H1 (cell line): ENCODE measurements at regions not wholly inside any gene's neighbourhood (a gene's known extent, or its start where the extent isn't known, plus 50 kb on each side); places are given as distances from the start of the nearest gene placed in this dataset.

ENCODE experiments used
- CTCF ChIA-PET: fragments of 300-600 bp; sonication (Branson Sonifier 250); formaldehyde crosslinking; loops from one replicate; lab custom pipeline; 2021; ENCODE audit not compliant: partially characterized antibody; lab: Charles Lee
- POLR2A ChIA-PET: fragments of 300-600 bp; sonication (Branson Sonifier 250); formaldehyde crosslinking; loops from one replicate; lab custom pipeline; 2021; ENCODE audit warnings: inconsistent platforms; ENCODE audit not compliant: partially characterized antibody; lab: Charles Lee
- DNase-seq, 2 experiments: peaks; one replicate each; pipeline versions ENCODE4 v3.0.0 to v3.0.0-alpha.2; 2010 to 2022; ENCODE audit warnings: low spot score in 2 of 2, low read depth in 1 of 2, mixed read lengths in 1 of 2
- FAIRE-seq: peaks from 2 replicates; lab custom pipeline; 2011; peaks lifted over from hg19 to GRCh38; lab: Jason Lieb, UNC
- H2AFZ ChIP-seq: 2 replicates; pipeline ENCODE4 v1.8.1; 2012; ENCODE audit warnings: low read length, inconsistent platforms
- H2AK5ac ChIP-seq: 2 replicates; pipeline ENCODE4 v1.6.1; 2013; ENCODE audit warnings: low read depth, low read length
- H2BK120ac ChIP-seq: replicated peaks from 2 replicates; pipeline ENCODE3; 2013; ENCODE audit warnings: low read depth, low read length, inconsistent platforms
- H2BK12ac ChIP-seq: 2 replicates; pipeline ENCODE4 v1.6.1; 2013; ENCODE audit warnings: low read depth, low read length
- H2BK15ac ChIP-seq: 2 replicates; pipeline ENCODE4 v1.6.1; 2013; ENCODE audit warnings: low read length
- H2BK20ac ChIP-seq: 2 replicates; pipeline ENCODE4 v1.6.1; 2013; ENCODE audit warnings: low read length
- H2BK5ac ChIP-seq: 2 replicates; pipeline ENCODE4 v1.6.1; 2013; ENCODE audit warnings: low read depth, low read length
- H3K14ac ChIP-seq: 2 replicates; pipeline ENCODE4 v1.6.1; 2013; ENCODE audit warnings: inconsistent platforms; ENCODE audit not compliant: insufficient read length
- H3K18ac ChIP-seq: 2 replicates; pipeline ENCODE4 v1.6.1; 2013; ENCODE audit warnings: low read length; ENCODE audit errors: extremely low read depth
- H3K23ac ChIP-seq: 2 replicates; pipeline ENCODE4 v1.6.1; 2013; ENCODE audit warnings: inconsistent platforms; ENCODE audit not compliant: insufficient read length
- H3K23me2 ChIP-seq: 2 replicates; pipeline ENCODE4 v1.6.1; 2013; ENCODE audit warnings: low read depth, low read length
- H3K27ac ChIP-seq: 2 replicates; pipeline ENCODE4 v1.6.1; 2011; ENCODE audit warnings: low read depth, low read length, inconsistent platforms
- H3K27me3 ChIP-seq, 4 experiments: replicated peaks in 1 of 4; 1 replicate in 1 of 4; 2 replicates in 3 of 4; pipeline versions ENCODE4 v1.6.1 to v1.8.1; 2011 to 2013; ENCODE audit warnings: low read length in 3 of 4, mild to moderate bottlenecking in 3 of 4, inconsistent platforms in 2 of 4, mixed read lengths in 2 of 4, moderate library complexity in 1 of 4; ENCODE audit not compliant: control insufficient read depth in 3 of 4, insufficient read depth in 3 of 4; ENCODE audit errors: extremely low read depth in 1 of 4
- H3K36me3 ChIP-seq, 4 experiments: 2 replicates each; pipeline versions ENCODE4 v1.6.1 to v1.8.1; 2011 to 2013; ENCODE audit warnings: mild to moderate bottlenecking in 4 of 4, low read length in 3 of 4, moderate library complexity in 2 of 4, control low read depth in 1 of 4, inconsistent platforms in 1 of 4; ENCODE audit not compliant: insufficient read depth in 4 of 4, control insufficient read depth in 2 of 4
- H3K4ac ChIP-seq: replicated peaks from 2 replicates; pipeline ENCODE3; 2013; ENCODE audit warnings: low read length, low read depth, mixed read lengths, inconsistent platforms; ENCODE audit not compliant: insufficient read length
- H3K4me1 ChIP-seq, 4 experiments: replicated peaks in 1 of 4; 1 replicate in 1 of 4; 2 replicates in 3 of 4; pipeline versions ENCODE4 v1.6.1 to v1.8.1; 2011 to 2013; ENCODE audit warnings: low read length in 3 of 4, inconsistent platforms in 2 of 4, mixed read lengths in 1 of 4; ENCODE audit not compliant: insufficient read depth in 4 of 4, control insufficient read depth in 3 of 4
- H3K4me2 ChIP-seq, 2 experiments: 2 replicates each; pipeline versions ENCODE4 v1.6.1 to v1.8.1; 2011 to 2013; ENCODE audit warnings: low read depth in 2 of 2, low read length in 2 of 2, control low read depth in 1 of 2, inconsistent platforms in 1 of 2, mild to moderate bottlenecking in 1 of 2; ENCODE audit not compliant: insufficient read depth in 1 of 2
- H3K4me3 ChIP-seq, 4 experiments: fragments of 200-600, 300-600 bp in 1 of 4; sonication (generic), shearing (Covaris generic), sonication (Bioruptor Twin) in 1 of 4; 2 replicates each; pipeline versions ENCODE4 v1.5.1 to v1.8.1; 2011 to 2016; ENCODE audit warnings: low read length in 4 of 4, low read depth in 3 of 4, control low read depth in 2 of 4, inconsistent platforms in 2 of 4, mild to moderate bottlenecking in 2 of 4, mixed read lengths in 1 of 4, moderate library complexity in 1 of 4; ENCODE audit not compliant: insufficient read depth in 2 of 4; ENCODE audit errors: extremely low read depth in 1 of 4
- H3K56ac ChIP-seq: replicated peaks from 2 replicates; pipeline ENCODE3; 2013; ENCODE audit warnings: low read depth, mild to moderate bottlenecking, mixed read lengths, low read length, inconsistent platforms; ENCODE audit not compliant: insufficient read length
- H3K79me1 ChIP-seq: 2 replicates; pipeline ENCODE4 v1.6.1; 2013; ENCODE audit warnings: low read depth, low read length, control low read depth
- H3K79me2 ChIP-seq, 2 experiments: 2 replicates each; pipeline versions ENCODE4 v1.6.1 to v1.8.1; 2012 to 2013; ENCODE audit warnings: low read length in 2 of 2, mild to moderate bottlenecking in 2 of 2, inconsistent platforms in 1 of 2; ENCODE audit not compliant: insufficient read depth in 2 of 2, control insufficient read depth in 1 of 2
- H3K9ac ChIP-seq, 4 experiments: replicated peaks in 1 of 4; 1 replicate in 1 of 4; 2 replicates in 3 of 4; pipeline versions ENCODE4 v1.6.1 to v1.8.1; 2011 to 2013; ENCODE audit warnings: low read depth in 3 of 4, low read length in 3 of 4, control low read depth in 2 of 4, mild to moderate bottlenecking in 2 of 4, moderate library complexity in 2 of 4, inconsistent platforms in 1 of 4; ENCODE audit errors: extremely low read depth in 1 of 4
- H3K9me3 ChIP-seq, 2 experiments: 2 replicates each; pipeline versions ENCODE4 v1.6.1 to v1.8.1; 2012 to 2013; ENCODE audit warnings: mild to moderate bottlenecking in 2 of 2, moderate library complexity in 2 of 2, control low read depth in 1 of 2, inconsistent platforms in 1 of 2, low read depth in 1 of 2, low read length in 1 of 2, mixed read lengths in 1 of 2; ENCODE audit not compliant: insufficient read depth in 2 of 2
- H4K20me1 ChIP-seq, 2 experiments: replicated peaks in 1 of 2; 2 replicates each; pipeline versions ENCODE3 to v1.8.1; 2011 to 2013; ENCODE audit warnings: inconsistent platforms in 2 of 2, low read length in 2 of 2, mild to moderate bottlenecking in 1 of 2; ENCODE audit not compliant: insufficient read depth in 2 of 2, control insufficient read depth in 1 of 2
- H4K5ac ChIP-seq: 2 replicates; pipeline ENCODE4 v1.6.1; 2013; ENCODE audit warnings: low read length, low read depth, mixed read lengths, inconsistent platforms; ENCODE audit not compliant: insufficient read length
- H4K8ac ChIP-seq: 2 replicates; pipeline ENCODE4 v1.8.0; 2013; ENCODE audit warnings: mild to moderate bottlenecking, moderate library complexity, low read length, inconsistent platforms; ENCODE audit not compliant: insufficient read depth; ENCODE audit errors: extremely low read depth
- H4K91ac ChIP-seq: replicated peaks from 2 replicates; pipeline ENCODE3; 2013; ENCODE audit warnings: low read length, mixed read lengths, inconsistent platforms; ENCODE audit not compliant: insufficient read length
- EP300 ChIP-seq, 2 experiments: IDR thresholded peaks; 1 replicate in 1 of 2; 2 replicates in 1 of 2; pipeline ENCODE4 v1.6.1; 2011 to 2012; ENCODE audit warnings: low read depth in 2 of 2, low read length in 2 of 2, mild to moderate bottlenecking in 2 of 2, borderline replicate concordance in 1 of 2, inconsistent platforms in 1 of 2, moderate library complexity in 1 of 2
- GABPA ChIP-seq: IDR thresholded peaks from 2 replicates; pipeline ENCODE4 v1.6.1; 2011; ENCODE audit warnings: mild to moderate bottlenecking, low read length, moderate library complexity, borderline replicate concordance; ENCODE audit not compliant: insufficient read depth
- HDAC2 ChIP-seq, 2 experiments: fragments of 300-600 bp in 1 of 2; sonication (generic) in 1 of 2; IDR thresholded peaks; 2 replicates each; pipeline ENCODE4 v1.6.1; 2011 to 2012; ENCODE audit warnings: low read depth in 2 of 2, low read length in 2 of 2, mild to moderate bottlenecking in 2 of 2, moderate library complexity in 2 of 2, borderline replicate concordance in 1 of 2, inconsistent platforms in 1 of 2
- JUND ChIP-seq: IDR thresholded peaks from 2 replicates; pipeline ENCODE4 v1.6.1; 2011; ENCODE audit warnings: mild to moderate bottlenecking, improper control_type of control experiment, low read length
- KDM4A ChIP-seq: IDR thresholded peaks from one replicate; pipeline ENCODE4 v1.7.1; 2012; ENCODE audit warnings: low read depth, mild to moderate bottlenecking, moderate library complexity, low read length, inconsistent platforms; ENCODE audit not compliant: severe bottlenecking
- RAD21 ChIP-seq, 2 experiments: IDR thresholded peaks in 1 of 2; conservative IDR thresholded peaks in 1 of 2; 2 replicates each; pipeline ENCODE4 v1.6.1; 2011; ENCODE audit warnings: low read depth in 2 of 2, low read length in 2 of 2, improper control_type of control experiment in 1 of 2, inconsistent platforms in 1 of 2, mild to moderate bottlenecking in 1 of 2, moderate library complexity in 1 of 2
- RFX5 ChIP-seq: IDR thresholded peaks from 2 replicates; pipeline ENCODE4 v1.6.1; 2011; ENCODE audit warnings: low read depth, low read length, improper control_type of control experiment, borderline replicate concordance
- TAF1 ChIP-seq: IDR thresholded peaks from 2 replicates; pipeline ENCODE4 v1.6.1; 2011; ENCODE audit warnings: mild to moderate bottlenecking, low read depth, low read length
- TCF12 ChIP-seq: IDR thresholded peaks from 2 replicates; pipeline ENCODE4 v1.6.1; 2011; ENCODE audit warnings: low read depth, mild to moderate bottlenecking, low read length
- WGBS, 2 experiments: shearing (Covaris generic) in 1 of 2; methylation state at CpG; one replicate each; pipeline versions ENCODE4 v1.1.6 to v1.1.7; 2013 to 2015; ENCODE audit warnings: low lambda C conversion rate in 2 of 2, mixed read lengths in 2 of 2, inconsistent platforms in 1 of 2, low coverage in 1 of 2, missing lambda C conversion rate in 1 of 2; ENCODE audit not compliant: insufficient replicate concordance in 2 of 2, insufficient coverage in 1 of 2, insufficient read length in 1 of 2; ENCODE audit errors: extremely low coverage in 1 of 2, missing lambda C conversion rate in 1 of 2; 5-methylcytosine and 5-hydroxymethylcytosine counted together
- TF ChIP-seq, protein P1 (sequence below), 3 experiments: IDR thresholded peaks; 1 replicate in 2 of 3; 2 replicates in 1 of 3; pipeline versions ENCODE4 v1.5.1 to v1.6.1; 2011; ENCODE audit warnings: low read length in 3 of 3, mild to moderate bottlenecking in 3 of 3, inconsistent platforms in 2 of 3, low read depth in 1 of 3, moderate library complexity in 1 of 3; ENCODE audit not compliant: insufficient read depth in 1 of 3; ENCODE audit errors: control extremely low read depth in 1 of 3

DNA sequence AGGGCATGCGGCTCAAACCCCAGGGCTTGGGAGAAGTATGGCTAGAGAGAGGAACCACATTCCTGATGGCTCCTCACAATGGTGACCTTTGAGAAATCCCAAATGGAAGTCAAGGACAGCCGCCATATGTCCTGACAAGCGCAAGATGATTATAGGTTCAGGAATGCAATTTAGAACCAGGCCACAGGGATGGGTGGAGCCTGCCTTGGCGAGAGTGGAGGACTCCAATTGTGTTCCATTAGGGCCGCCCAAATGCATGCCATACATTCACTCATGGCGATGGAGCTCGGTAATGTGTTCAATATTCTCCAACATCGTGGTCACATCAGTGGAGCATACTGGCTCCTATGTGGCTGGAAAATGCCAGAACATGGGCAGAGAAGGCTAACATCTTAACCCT, 662.9 kb upstream of the ID2 start:
- Histone ChIP-seq H3K4me1 (no peaks in the 10 kb centered on the region), H4K91ac (no peak overlapping the region), H3K9me3 (peaks cover 0 to 4% of the 10 kb centered on the region in 2 experiments; a peak in 1 of 4 replicates), H3K4me3 (no peak overlapping the region), H3K18ac (no peak overlapping the region), H2AK5ac (no peak overlapping the region), H2BK12ac (no peak overlapping the region), H3K27ac (no peak overlapping the region), H4K8ac (no peak overlapping the region), H3K79me1 (no peaks in the 10 kb centered on the region), H3K27me3 (no peaks in the 10 kb centered on the region), H2BK120ac (no peak overlapping the region), H3K79me2 (no peaks in the 10 kb centered on the region), H3K9ac (no peak overlapping the region), H3K14ac (no peak overlapping the region), H2AFZ (no peak overlapping the region), H4K20me1 (no peaks in the 10 kb centered on the region), H2BK5ac (no peak overlapping the region), H3K4me2 (no peak overlapping the region), H3K36me3 (no peaks in the 10 kb centered on the region), H3K23me2 (no peaks in the 10 kb centered on the region), H3K56ac (no peak overlapping the region), H4K5ac (no peak overlapping the region), H3K4ac (no peak overlapping the region), H2BK20ac (no peak overlapping the region), H3K23ac (no peak overlapping the region), H2BK15ac (no peak overlapping the region)
- FAIRE-seq: no peak
- ChIA-PET CTCF (no interaction called here), POLR2A (no interaction called here)
- 92% methylated on average over 8 of the region's 8 CpGs; no CpG with 5 or more reads in 1 of the 2 experiments for WGBS, 2 experiments
- no peak for DNase-seq
- TF ChIP-seq HDAC2 (IDR thresholded peaks at IDR 0.05; ENCODE audit: borderline replicate concordance in 1 of 2, low read depth in 2 of 2, low read length in 2 of 2) (no peak), GABPA (no peak), JUND (no peak), TCF12 (no peak), RAD21 (IDR thresholded peaks at IDR 0.05 in 1 of 2, conservative IDR thresholded peaks at IDR 0.05 in 1 of 2; ENCODE audit: low read depth in 2 of 2, low read length in 2 of 2) (no peak), KDM4A (no peak), RFX5 (no peak), TAF1 (no peak), EP300 (IDR thresholded peaks at IDR 0.05; ENCODE audit: borderline replicate concordance in 1 of 2, low read depth in 2 of 2, low read length in 2 of 2) (no peak)
- TF ChIP-seq, protein P1, sequence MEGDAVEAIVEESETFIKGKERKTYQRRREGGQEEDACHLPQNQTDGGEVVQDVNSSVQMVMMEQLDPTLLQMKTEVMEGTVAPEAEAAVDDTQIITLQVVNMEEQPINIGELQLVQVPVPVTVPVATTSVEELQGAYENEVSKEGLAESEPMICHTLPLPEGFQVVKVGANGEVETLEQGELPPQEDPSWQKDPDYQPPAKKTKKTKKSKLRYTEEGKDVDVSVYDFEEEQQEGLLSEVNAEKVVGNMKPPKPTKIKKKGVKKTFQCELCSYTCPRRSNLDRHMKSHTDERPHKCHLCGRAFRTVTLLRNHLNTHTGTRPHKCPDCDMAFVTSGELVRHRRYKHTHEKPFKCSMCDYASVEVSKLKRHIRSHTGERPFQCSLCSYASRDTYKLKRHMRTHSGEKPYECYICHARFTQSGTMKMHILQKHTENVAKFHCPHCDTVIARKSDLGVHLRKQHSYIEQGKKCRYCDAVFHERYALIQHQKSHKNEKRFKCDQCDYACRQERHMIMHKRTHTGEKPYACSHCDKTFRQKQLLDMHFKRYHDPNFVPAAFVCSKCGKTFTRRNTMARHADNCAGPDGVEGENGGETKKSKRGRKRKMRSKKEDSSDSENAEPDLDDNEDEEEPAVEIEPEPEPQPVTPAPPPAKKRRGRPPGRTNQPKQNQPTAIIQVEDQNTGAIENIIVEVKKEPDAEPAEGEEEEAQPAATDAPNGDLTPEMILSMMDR (IDR thresholded peaks at IDR 0.05; ENCODE audit: control extremely low read depth in 1 of 3, insufficient read depth in 1 of 3, low read depth in 1 of 3, low read length in 3 of 3): no peak
